AG08395 (cell line): ENCODE measurements at regions not wholly inside any gene's neighbourhood (a gene's known extent, or its start where the extent isn't known, plus 50 kb on each side); places are given as distances from the start of the nearest gene placed in this dataset.
"Not testable (repeated sequence)": the region's sequence is repeated elsewhere in the genome, so short reads cannot be mapped to it uniquely, and the experiment has no call there.

Experiments used
- DNase-seq: peaks from one replicate; pipeline ENCODE4 v3.0.0; 2012; ENCODE audit warnings: mixed read lengths, low spot score

- DNase-seq, result no peak
These were observed 72.9 kb upstream of the IRX4 start for GRCh38 chr5:1955586-1955985.

DNA sequence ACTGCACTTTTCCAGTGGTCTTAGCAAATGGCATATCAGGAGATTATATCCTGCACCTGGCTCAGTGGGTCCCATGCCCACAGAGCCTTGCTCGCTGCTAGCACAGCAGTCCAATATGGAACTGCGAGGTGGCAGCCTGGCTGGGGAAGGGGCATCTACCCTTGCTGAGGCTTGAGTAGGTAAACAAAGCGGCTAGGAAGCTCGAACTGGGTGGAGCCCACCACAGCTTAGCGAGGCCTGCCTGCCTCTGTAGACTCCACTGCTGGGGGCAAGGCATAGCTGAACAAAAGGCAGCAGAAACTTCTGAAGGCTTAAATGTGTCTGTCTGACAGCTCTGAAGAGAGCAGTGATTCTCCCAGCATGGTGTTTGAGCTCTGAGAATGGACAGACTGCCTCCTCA, 71.0 kb upstream of the IRX4 start:
- DNase-seq, result not testable (repeated sequence)

DNA sequence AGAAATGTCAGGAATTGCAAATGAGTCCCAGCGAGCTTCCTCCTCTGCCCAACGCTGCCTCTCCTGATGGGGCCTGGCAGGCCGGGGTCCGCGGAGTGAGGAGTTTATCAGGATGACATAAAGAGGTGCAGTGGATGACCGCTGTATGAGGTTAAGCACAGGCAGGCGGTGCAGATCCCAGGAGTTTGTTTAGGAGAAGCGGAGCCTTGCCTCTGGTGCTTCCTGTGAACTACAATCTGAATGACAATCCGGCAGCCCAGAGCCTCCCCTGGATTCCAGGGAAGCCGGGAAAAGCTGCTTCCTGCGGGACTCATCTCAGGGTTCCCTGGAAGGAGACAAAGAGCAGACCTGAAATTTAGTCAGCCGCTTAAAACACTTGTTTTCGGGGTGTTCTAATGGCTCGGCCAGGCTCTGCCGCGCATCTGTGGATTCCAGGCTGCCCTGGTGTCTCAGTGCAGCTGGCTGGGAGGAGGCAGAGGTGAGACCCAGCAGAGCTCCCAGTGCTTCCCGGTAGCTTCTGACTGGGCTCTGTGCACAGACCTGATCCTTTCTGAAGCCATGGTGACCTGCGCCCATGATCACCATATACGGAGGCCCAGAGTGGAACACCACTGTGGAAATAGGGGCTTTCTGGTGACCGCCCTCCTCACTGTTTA, 69.8 kb upstream of the IRX4 start:
- DNase-seq, result no peak

GRCh38 chr5:1952021-1952420, 69.3 kb upstream of the IRX4 start:
- DNase-seq, result no peak

GRCh38 chr5:1951165-1951816, 68.6 kb upstream of the IRX4 start:
- no peak for DNase-seq

DNA sequence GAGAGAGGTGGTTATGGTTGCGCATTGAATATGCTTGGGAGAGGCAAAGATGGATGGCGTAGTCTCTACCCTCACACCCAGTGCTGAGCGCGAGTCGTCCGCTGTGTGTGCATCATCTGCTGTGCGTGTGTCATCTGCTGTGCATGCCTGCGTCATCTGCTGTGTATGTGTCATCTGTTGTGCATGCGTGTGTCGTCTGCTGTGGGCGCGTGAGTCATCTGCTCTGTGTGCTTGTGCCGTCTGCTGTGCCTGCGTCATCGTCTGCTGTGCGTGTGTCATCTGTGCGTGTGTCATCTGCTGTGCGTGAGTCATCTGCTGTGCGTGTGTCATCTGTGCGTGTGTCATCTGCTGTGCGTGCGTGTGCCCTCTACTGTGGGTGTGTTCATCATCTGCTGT, 68.0 kb upstream of the IRX4 start:
- no peak for DNase-seq

- DNase-seq, result no peak
These were observed 67.5 kb upstream of the IRX4 start for GRCh38 chr5:1950096-1950707.

DNA sequence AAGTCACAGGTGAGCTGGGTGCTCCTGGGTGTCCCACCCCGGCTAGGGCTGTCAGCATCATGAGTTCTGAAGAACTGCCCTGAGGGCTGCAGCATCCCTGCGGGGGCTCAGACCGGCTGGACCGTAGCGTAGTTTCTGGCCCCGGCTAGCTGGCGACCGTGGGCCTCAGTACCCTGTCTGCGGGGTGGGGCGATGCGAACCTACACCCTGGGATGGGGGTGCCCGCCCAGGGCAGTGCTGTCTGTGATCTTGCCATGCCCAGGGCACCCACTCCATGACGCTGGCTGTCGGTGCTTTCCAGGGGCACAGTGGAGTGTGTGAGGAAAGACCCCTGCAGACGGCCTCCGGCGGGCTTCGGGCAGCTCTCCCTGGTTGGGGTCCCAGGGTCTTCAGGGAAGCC, 66.5 kb upstream of the IRX4 start:
- DNase-seq, result no peak

GRCh38 chr5:1948663-1949191, 66.0 kb upstream of the IRX4 start:
- DNase-seq, result no peak

DNA sequence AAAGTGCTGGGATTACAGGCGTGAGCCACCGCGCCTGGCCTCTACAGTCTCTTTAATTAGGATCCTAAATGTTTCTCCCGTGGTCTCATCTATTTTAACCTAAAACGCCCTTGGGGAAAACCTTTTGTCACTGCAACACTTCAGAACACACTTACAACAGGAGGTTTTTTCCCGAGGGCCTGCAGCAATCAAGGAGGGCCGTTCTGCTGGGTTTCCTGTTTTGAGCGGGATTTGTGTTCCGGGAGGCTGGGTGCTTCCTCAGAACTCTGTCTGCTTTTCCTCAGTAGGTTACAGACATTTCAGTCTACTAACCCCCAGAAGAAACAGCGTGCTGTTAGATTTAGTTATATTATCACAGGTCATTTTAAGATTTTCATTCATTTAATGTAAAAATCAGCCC, 65.4 kb upstream of the IRX4 start:
- no peak for DNase-seq

DNA sequence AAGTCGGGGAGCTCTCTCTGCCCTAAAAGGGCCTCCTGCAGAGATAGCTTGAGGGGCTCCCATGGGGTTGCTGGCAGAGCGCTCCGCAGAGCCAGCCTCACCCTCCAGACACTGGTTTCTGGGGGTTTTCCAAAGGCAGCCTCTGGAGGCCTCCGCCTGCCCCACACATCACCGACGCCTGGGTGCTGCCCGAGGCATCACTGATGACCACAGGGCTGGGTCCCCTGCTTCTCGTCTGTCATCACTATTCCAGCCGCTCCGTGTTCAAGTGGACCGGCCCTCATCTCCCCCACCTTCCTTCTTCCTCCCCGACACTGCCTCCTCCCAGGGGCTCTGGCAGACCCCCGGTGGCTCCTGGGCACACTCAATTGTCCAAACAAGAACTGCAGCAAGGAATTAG, 64.1 kb upstream of the IRX4 start:
- no peak for DNase-seq

GRCh38 chr5:1946122-1946677, 63.5 kb upstream of the IRX4 start:
- no peak for DNase-seq

DNA sequence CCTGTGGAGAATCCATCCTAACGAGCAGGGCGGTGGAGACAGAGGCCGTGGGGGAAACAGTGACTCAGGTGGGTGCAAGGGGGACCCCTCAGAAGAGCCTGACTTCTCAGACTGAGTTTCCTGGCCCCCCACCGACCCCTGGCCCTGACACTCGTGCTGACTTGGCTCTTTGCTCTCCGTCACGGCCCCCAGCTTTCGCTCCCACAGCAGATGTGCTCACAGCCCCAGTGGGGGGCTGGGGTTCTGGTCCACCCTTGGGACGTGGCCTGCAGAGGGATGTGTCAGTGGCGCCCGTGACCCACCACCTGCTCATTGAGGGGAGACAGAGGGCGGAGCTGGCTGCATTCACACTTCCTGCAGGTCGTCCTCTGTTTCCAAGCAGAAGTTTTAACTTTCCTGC, 62.9 kb upstream of the IRX4 start:
- DNase-seq, result no peak

GRCh38 chr5:1944408-1944807, 61.7 kb upstream of the IRX4 start:
- no peak for DNase-seq

DNA sequence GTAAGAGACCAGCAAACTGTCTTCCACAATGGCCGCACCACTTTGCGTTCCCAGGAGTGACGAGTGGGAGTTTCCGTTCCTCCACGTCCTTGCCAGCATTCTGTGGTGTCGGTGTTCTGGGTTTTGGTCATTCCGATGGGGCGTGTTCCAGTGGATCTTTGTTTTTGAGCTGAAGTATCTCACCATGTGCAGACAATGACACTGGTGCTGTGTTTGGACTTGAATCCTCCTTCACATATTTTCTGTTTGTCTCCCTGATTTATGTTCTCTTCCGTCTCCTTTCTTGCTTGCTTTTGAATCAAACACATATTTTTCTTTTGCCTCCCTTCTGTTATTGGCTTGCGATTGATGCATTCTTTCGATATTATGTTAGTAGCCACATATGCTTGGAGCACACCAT, 60.8 kb upstream of the IRX4 start:
- no peak for DNase-seq

DNA sequence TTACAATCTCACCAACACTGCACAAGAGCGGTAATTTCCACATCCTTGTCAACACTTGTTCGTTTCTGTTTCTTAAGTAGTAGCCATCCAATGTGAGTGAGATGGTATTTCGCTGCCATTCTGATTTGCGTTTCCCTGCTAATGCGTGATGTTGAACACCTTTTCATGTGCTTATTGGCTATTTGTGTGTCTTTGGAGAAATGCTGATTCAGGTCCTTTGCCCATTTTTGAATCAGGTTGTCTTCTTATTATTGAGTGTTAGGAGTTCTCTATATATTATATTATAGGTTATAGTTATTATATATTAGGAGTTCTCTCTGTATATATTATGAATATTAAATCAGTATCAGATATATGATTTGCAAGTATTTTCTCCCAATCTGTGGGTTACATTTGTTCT, 59.9 kb upstream of the IRX4 start:
- no peak for DNase-seq

- no peak for DNase-seq
These were observed 59.4 kb upstream of the IRX4 start for GRCh38 chr5:1942158-1942557.

DNA sequence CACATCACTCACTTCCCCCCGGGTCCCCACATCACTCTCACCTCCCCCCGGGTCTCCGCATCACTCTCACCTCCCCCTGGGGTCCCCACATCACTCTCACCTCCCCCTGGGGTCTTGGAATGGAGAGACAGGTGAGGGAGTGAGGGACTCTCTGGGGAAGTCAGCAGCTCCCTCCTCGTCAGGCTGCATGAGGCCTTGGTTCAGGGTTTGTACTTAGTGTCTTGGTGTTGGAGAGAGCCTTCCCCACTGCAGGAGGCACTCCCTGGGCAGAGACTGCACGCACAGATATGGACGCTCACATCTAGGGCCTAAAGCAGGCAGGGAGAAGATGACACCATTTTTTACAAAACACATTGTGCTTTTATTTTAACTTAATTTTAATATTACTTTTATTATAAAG, 56.5 kb upstream of the IRX4 start:
- no peak for DNase-seq

- DNase-seq, result no peak
These were observed 55.7 kb upstream of the IRX4 start for GRCh38 chr5:1938310-1939000.

- DNase-seq, result no peak
These were observed 54.9 kb upstream of the IRX4 start for GRCh38 chr5:1937590-1937989.

GRCh38 chr5:1936901-1937300, 54.2 kb upstream of the IRX4 start:
- DNase-seq, result no peak

DNA sequence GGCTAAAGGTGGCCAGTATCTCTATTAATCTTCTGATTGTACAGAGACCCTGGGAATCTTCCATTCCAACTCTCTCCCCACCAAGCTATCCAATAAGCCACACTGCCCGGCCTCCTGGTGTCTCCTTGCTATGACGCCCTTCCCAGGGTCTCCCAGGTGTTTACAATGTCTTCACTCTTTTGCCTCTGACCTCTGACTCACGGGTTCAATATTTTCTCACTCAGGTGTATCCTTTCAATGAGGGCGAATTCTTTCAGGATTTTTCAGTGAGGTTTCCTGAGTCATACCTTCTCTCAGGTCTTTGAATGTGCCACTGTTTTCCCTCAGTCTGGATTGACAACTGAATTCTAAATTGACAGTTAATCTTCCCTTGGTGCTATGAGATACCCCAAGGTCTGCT, 53.7 kb upstream of the IRX4 start:
- no peak for DNase-seq
